ENCODE measurements at regions not wholly inside any gene's neighbourhood (a gene's known extent, or its start where the extent isn't known, plus 50 kb on each side); places are given as distances from the start of the nearest gene placed in this dataset.
A peak's percentile ranks its signal among the peaks of the same experiment; 100 is the strongest.
"Not testable (repeated sequence)": the region's sequence is repeated elsewhere in the genome, so short reads cannot be mapped to it uniquely, and the experiment has no call there.

- DNase-seq (ENCODE audit: low spot score): no peak
These were observed 2447.7 kb downstream of the PCDH9 start for GRCh38 chr13:64782466-64782865.

DNA sequence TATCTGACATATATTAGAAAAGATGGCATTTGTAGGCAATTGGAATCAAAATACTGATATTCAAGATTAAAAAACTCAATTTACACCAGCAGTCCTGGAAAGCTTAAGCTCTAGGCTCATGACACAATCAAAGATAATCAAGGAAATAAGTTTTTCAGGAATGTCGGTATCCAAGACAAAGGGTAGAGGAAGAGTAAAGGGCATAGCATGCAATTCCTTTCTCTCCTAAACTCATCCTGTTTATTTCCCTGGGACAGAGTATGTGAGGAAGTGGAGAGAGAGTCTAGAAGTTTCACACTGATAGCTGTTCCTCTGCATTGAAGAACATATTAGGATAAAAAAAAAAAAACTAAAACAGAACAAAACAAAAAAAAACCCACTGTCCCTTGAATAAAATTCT, 2452.1 kb downstream of the PCDH9 start:
- DNase-seq (ENCODE audit: low spot score): no peak

- DNase-seq (ENCODE audit: low spot score): no peak
These were observed 2455.2 kb downstream of the PCDH9 start for GRCh38 chr13:64774915-64775314.

DNA sequence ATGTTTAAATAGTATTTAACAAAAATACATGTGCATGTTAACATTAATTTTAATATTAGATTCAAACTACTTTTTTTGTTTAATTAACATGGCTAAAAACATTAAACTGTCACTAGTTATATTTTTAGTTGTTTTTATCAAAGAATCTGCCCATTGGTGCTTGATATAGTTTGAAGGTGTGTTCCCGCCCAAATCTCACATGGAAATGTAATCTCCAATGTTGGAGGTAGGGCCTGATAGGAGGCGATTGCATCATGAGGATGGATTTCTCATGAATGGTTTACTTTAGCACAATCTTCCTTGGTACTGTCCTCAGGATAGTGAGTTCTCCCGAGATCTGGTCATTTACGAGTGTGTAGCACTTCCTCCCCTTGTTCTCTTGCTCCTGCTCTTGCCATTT, 2459.4 kb downstream of the PCDH9 start:
- no peak for DNase-seq (ENCODE audit: low spot score)

- no peak for DNase-seq (ENCODE audit: low spot score)
These were observed 2463.1 kb downstream of the PCDH9 start for GRCh38 chr13:64767054-64767453.

DNA sequence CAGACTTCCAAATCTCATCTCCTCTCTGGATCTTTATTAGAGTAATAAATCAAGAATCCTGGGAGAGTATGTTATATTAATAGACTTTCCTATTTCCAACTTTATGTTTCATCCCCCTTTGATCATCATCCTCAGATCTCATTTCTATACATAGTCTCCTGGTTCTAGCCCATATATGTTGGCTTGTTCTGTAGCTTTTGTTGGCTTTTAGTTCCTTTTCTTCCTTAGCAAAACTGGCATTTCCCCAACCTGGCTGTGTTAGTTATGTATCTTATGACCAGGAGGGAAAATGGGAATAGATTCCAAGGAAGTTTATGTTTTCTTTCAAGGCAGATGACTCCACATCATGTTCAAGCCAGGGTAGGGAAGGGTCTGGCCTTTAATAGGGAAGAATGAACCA, 2464.5 kb downstream of the PCDH9 start:
- no peak for DNase-seq (ENCODE audit: low spot score)

- peak; percentile 39 for DNase-seq (ENCODE audit: low spot score)
These were observed 2471.5 kb downstream of the PCDH9 start for GRCh38 chr13:64758521-64759244.

DNA sequence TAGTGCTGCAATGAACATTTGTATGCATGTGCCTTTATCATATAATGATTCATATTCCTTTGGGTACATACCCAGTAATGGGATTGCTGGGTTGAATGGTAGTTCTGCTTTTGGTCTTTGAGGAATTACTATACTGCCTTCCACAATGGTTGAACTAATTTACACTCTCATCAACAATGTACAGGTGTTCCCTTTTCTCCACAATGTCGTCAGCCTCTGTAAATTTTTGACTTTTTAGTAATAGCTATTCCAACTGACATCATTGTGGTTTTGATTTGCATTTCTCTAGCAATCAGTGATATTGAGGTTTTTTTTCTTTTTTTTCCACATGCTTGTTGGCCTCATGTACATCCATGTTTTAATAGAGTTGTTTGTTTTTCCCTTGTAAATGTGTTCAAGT, 2473.5 kb downstream of the PCDH9 start:
- DNase-seq (ENCODE audit: low spot score): no peak

GRCh38 chr13:64755961-64756360, 2474.2 kb downstream of the PCDH9 start:
- no peak for DNase-seq (ENCODE audit: low spot score)

- DNase-seq (ENCODE audit: low spot score): peak; percentile 28
These were observed 2476.7 kb downstream of the PCDH9 start for GRCh38 chr13:64753233-64754000.

GRCh38 chr13:64749301-64749700, 2480.8 kb downstream of the PCDH9 start:
- DNase-seq (ENCODE audit: low spot score): no peak

- no peak for DNase-seq (ENCODE audit: low spot score)
These were observed 2483.3 kb downstream of the PCDH9 start for GRCh38 chr13:64746845-64747244.

DNA sequence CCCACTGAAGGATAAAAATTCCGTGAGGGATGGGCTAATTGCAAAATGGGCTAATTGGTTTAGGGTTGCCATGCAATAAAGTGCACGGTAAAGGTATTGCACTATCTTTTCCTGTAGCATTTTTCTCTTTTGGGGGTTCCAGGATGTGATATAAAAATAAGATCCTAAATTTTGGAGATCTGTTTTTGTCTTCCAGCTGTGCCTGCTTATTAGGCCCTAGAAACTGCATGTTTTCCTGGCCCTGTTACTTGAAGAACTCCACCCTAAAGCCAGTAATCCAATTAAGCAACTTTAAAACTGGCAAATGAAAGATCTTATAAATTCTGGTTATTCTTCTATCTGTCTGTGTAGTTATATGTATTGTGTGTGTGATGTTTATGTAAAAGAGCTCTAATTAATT, 2489.6 kb downstream of the PCDH9 start:
- no peak for DNase-seq (ENCODE audit: low spot score)

GRCh38 chr13:64725492-64725891, 2504.6 kb downstream of the PCDH9 start:
- DNase-seq (ENCODE audit: low spot score): no peak

- DNase-seq (ENCODE audit: low spot score): peak; percentile 73
These were observed 2506.4 kb downstream of the PCDH9 start for GRCh38 chr13:64723724-64724123.

GRCh38 chr13:64718116-64718515, 2512.0 kb downstream of the PCDH9 start:
- no peak for DNase-seq (ENCODE audit: low spot score)

- DNase-seq (ENCODE audit: low spot score): no peak
These were observed 2513.2 kb downstream of the PCDH9 start for GRCh38 chr13:64716936-64717335.

- DNase-seq (ENCODE audit: low spot score): no peak
These were observed 2521.1 kb downstream of the PCDH9 start for GRCh38 chr13:64709079-64709478.

DNA sequence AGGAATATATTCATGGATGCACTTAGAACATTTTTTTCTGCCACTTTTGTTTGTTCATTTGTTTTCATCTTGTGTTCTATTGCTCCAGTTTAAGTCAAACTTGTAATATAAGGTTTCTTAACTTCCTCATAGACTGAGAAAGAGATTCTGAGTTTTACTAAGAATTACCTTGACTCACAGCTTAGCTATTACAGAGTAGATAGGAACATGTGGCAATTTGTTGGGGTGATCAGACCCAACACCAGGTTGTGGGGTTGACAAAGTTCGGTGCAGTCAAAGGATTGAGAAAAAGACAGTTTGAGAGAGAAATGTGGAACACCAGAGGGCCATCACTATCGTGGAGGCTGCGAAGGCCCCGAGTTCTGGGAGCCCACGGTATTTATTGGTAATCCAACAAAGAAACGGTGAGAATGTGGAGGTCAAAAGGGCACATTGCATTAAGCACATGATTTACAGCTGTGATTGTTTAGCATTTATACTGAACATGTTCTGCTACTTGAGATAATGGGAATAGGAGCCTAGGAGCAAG, 2526.0 kb downstream of the PCDH9 start:
- no peak for DNase-seq (ENCODE audit: low spot score)

DNA sequence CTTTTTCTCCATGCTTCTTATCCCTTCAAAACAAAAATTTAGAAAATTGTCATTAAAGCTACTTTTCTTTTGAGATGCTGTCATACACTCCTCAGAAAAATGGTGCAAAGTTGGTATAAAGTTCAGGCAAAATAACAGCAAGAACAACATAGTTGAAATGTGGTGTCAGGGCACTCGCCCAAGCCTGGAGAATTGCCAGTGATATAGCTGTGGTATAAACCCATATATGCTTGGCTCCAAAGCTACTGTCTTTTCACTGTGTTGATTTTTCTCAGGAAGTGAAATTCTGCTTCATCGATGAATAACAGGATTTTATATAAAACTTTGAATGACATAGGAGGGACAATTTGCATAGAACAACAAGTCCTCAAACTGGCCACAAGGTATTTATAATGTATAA, 2532.9 kb downstream of the PCDH9 start:
- no peak for DNase-seq (ENCODE audit: low spot score)

- peak; percentile 7 for DNase-seq (ENCODE audit: low spot score)
These were observed 2541.1 kb downstream of the PCDH9 start for GRCh38 chr13:64688893-64689677.

DNA sequence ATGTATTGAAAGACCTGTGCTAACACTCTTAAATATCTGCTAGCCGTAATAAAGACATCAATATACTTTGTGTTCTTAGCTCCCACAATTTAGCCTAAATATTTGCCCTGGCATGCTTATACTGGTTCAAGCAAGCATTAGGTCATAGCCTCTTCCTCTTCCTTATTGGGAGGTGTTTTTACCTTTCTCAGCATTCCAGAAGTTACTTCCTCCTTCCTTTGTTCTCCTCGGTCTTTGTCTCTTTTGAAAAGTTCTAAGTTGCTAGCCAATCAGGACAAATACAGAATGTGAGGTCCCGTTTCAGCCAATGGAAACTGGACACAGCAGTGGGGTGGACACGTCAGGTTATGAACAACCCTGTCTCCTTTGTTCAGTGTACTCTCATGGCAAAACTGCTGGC, 2543.6 kb downstream of the PCDH9 start:
- DNase-seq (ENCODE audit: low spot score): not testable (repeated sequence)
